Gastrocnemius medialis (tissue), 4 donors: ENCODE measurements at regions not wholly inside any gene's neighbourhood (a gene's known extent, or its start where the extent isn't known, plus 50 kb on each side); places are given as distances from the start of the nearest gene placed in this dataset.

Experiments
- ATAC-seq, 2 donors: fragments of 150-250 bp; one replicate each; pipeline ENCODE4 v1.9.1; 2016
- DNase-seq, 2 donors: peaks; one replicate each; pipeline ENCODE4 v3.0.0-alpha.2; 2019
- H3K27ac ChIP-seq, 4 donors: fragments of 200-600 bp; sonication (generic); 1 replicate in 1 of 4; 2 replicates in 3 of 4; pipeline ENCODE4 v1.5.1; 2016 to 2018; ENCODE audit warnings: mild to moderate bottlenecking in 2 of 4, moderate library complexity in 1 of 4
- H3K27me3 ChIP-seq, 3 donors: fragments of 200-600 bp; sonication (generic) in 2 of 3; 1 replicate in 1 of 3; 2 replicates in 2 of 3; pipeline versions ENCODE4 v1.5.1 to v1.6.0; 2016 to 2019; ENCODE audit warnings: mild to moderate bottlenecking in 1 of 3, moderate library complexity in 1 of 3
- H3K36me3 ChIP-seq, 2 donors: fragments of 200-600 bp; sonication (generic) in 1 of 2; one replicate each; pipeline ENCODE4 v1.5.1; 2017 to 2018
- H3K4me1 ChIP-seq, 2 donors: fragments of 200-600 bp; sonication (generic) in 1 of 2; one replicate each; pipeline ENCODE4 v1.5.1; 2016 to 2017; ENCODE audit warnings: mild to moderate bottlenecking in 2 of 2
- H3K4me3 ChIP-seq, 4 donors: fragments of 200-600 bp; sonication (generic) in 3 of 4; 1 replicate in 1 of 4; 2 replicates in 3 of 4; pipeline ENCODE4 v1.5.1; 2016 to 2019; ENCODE audit warnings: mild to moderate bottlenecking in 2 of 4
- H3K9me3 ChIP-seq, 3 donors: fragments of 200-600 bp; sonication (generic) in 2 of 3; 1 replicate in 1 of 3; 2 replicates in 2 of 3; pipeline ENCODE4 v1.5.1; 2016 to 2019
- CTCF ChIP-seq, 5 experiments: fragments of 450-650 bp in 3 of 5; fragments of 200-600 bp in 2 of 5; sonication (generic) in 2 of 5; IDR thresholded peaks in 4 of 5; conservative IDR thresholded peaks in 1 of 5; 1 replicate in 4 of 5; 2 replicates in 1 of 5; pipeline ENCODE4 v1.5.1; 2016 to 2019; ENCODE audit warnings: antibody characterized with exemption in 5 of 5, mild to moderate bottlenecking in 3 of 5, moderate library complexity in 3 of 5
- POLR2A ChIP-seq, 2 donors: fragments of 450-650 bp; IDR thresholded peaks; one replicate each; pipeline ENCODE4 v1.6.1; 2017; ENCODE audit warnings: antibody characterized with exemption in 2 of 2, mild to moderate bottlenecking in 2 of 2, moderate library complexity in 2 of 2
- in situ Hi-C, 4 donors: fragments of 200-750 bp; cut with MboI; loops; one replicate each; pipeline versions ENCODE4 v1.15.0 to v1.8.0; 2017; ENCODE audit warnings: low sequenced_read_pairs in 4 of 4
- intact Hi-C: fragments of 100-400 bp; cut with DNase I; formaldehyde crosslinking; loops from one replicate; pipeline ENCODE4 v1.15.1; 2023; ENCODE audit warnings: low total_unique reads

GRCh38 chr18:4573735-4574134 is 118.6 kb upstream of the DLGAP1 start:
- H3K4me3 ChIP-seq = no peak overlapping the region
- H3K27ac ChIP-seq = no peak overlapping the region
- no peaks in the 10 kb centered on the region for H3K27me3 ChIP-seq
- intact Hi-C loops (no loop called here), in situ Hi-C loops (no loop called here)
- TF ChIP-seq CTCF (IDR thresholded peaks at IDR 0.05 in 4 of 5, conservative IDR thresholded peaks at IDR 0.05 in 1 of 5) = no peak
- TF ChIP-seq POLR2A (IDR thresholded peaks at IDR 0.05) = no peak
- no peaks in the 10 kb centered on the region for H3K9me3 ChIP-seq
- no peaks in the 10 kb centered on the region for H3K4me1 ChIP-seq
- no peaks in the 10 kb centered on the region for H3K36me3 ChIP-seq
- ATAC-seq (no peak), DNase-seq (no peak)

DNA sequence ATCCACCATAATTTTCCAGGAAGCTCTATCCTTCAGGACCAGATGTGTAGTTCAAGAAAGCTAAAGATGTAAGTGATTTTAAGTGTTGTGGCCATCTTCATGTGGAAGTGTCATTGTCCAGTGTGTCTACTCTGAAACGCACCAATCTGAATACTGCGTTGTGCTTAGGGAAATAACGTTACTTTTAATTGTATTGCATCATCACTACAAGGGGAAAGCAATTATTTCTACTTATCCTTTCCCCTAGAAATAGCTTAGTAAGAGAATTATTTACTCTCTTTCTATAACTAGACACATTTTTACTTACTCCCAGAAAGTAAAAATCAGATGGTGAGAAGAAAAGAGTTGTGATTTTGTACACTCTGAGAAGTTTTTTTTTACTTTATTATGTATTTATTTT is 102.4 kb upstream of the DLGAP1 start:
- intact Hi-C loops = no loop called here
- H3K9me3 ChIP-seq = no peaks in the 10 kb centered on the region
- in situ Hi-C loops = no loop called here
- no peaks in the 10 kb centered on the region for H3K36me3 ChIP-seq
- ATAC-seq (no peak), DNase-seq (no peak)
- H3K27ac ChIP-seq = no peak overlapping the region
- no peak overlapping the region for H3K4me3 ChIP-seq
- H3K27me3 ChIP-seq = no peaks in the 10 kb centered on the region
- TF ChIP-seq POLR2A (IDR thresholded peaks at IDR 0.05) = no peak
- TF ChIP-seq CTCF (IDR thresholded peaks at IDR 0.05 in 4 of 5, conservative IDR thresholded peaks at IDR 0.05 in 1 of 5) = no peak
- no peaks in the 10 kb centered on the region for H3K4me1 ChIP-seq

DNA sequence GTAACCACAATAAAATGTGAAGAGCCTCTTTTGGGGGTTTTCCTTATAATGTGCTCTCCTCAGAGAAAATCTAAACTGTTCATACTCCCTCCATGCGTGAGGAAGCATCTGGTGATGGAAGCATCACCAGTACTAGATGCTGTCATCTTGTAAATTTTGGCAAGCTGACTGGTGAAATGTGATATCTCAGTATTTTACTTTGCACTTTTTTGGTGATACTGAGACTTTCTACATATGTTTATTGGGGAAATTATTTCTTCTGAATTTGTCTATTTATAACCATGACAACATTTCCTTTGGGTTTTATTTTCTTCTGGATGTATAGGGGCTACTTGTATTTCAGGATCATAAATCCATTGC is 95.9 kb upstream of the DLGAP1 start:
- ATAC-seq (no peak), DNase-seq (no peak)
- Histone ChIP-seq H3K4me1 (no peaks in the 10 kb centered on the region), H3K36me3 (no peaks in the 10 kb centered on the region), H3K9me3 (no peaks in the 10 kb centered on the region), H3K27ac (no peak overlapping the region), H3K4me3 (no peak overlapping the region), H3K27me3 (no peaks in the 10 kb centered on the region)
- TF ChIP-seq CTCF (IDR thresholded peaks at IDR 0.05 in 4 of 5, conservative IDR thresholded peaks at IDR 0.05 in 1 of 5) (no peak), POLR2A (IDR thresholded peaks at IDR 0.05) (no peak)
- in situ Hi-C loops (no loop called here), intact Hi-C loops (no loop called here)

DNA sequence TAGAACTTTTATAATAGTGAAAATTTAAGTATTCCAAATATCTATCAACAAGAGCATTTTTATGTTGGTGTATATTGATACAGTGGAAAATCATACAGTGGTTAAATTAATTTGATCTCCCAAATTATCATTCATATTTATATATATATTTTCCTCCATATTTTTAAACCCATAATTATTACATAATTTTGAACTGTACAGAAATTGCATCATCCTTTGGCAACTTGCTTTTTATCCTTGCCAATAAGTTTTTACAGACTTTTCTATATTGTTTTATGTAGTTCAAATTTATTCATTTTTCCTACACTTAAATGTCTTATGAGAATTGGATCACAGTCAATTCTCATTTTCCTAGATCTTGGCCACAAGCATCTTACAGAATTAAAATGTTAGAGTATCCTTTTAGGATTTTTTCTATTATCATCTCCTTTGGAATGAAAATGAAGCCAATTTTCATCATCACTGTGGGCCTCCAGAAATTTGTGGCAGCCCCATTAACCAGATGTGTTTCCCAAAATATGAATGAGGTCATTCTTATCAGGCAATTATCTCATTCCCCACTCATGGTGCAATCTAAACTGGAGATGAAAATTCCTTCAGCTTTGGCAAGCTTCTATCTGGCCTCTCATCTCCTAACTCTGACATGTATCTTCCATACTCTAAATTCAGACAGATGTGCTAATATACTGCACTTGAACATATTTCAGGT is 94.2 kb upstream of the DLGAP1 start:
- in situ Hi-C loops = loop anchor here in 2 of 4 donors (25.0 kb wide), 1 partner anchor 112 kb away; no protein-coding TSS in a partner anchor
- DNase-seq = no peak

More for the DNA sequence above, 94.2 kb upstream of the DLGAP1 start:
- H3K4me3 ChIP-seq = no peak overlapping the region
- H3K4me1 ChIP-seq = no peaks in the 10 kb centered on the region
- H3K27ac ChIP-seq = no peak overlapping the region
- H3K27me3 ChIP-seq = no peaks in the 10 kb centered on the region
- TF ChIP-seq CTCF (IDR thresholded peaks at IDR 0.05 in 4 of 5, conservative IDR thresholded peaks at IDR 0.05 in 1 of 5) (no peak), POLR2A (IDR thresholded peaks at IDR 0.05) (no peak)
- ATAC-seq = no peak
- intact Hi-C loops = no loop called here
- H3K36me3 ChIP-seq = no peaks in the 10 kb centered on the region
- no peaks in the 10 kb centered on the region for H3K9me3 ChIP-seq
